NB4 (cell line): ENCODE measurements at regions not wholly inside any gene's neighbourhood (a gene's known extent, or its start where the extent isn't known, plus 50 kb on each side); places are given as distances from the start of the nearest gene placed in this dataset.

Experiments
- DNase-seq: peaks from one replicate; pipeline ENCODE4 v3.0.0; 2010; ENCODE audit warnings: low read depth
- H3K4me3 ChIP-seq: one replicate; pipeline ENCODE4 v1.5.1; 2011; ENCODE audit warnings: mild to moderate bottlenecking, low read depth, low read length, moderate library complexity
- MYC ChIP-seq: IDR thresholded peaks from 2 replicates; pipeline ENCODE4 v1.6.1; 2011; ENCODE audit warnings: low read depth, low read length
- POLR2A ChIP-seq: IDR thresholded peaks from 2 replicates; pipeline ENCODE4 v1.6.1; 2011; ENCODE audit warnings: mild to moderate bottlenecking; ENCODE audit not compliant: insufficient read length; ENCODE audit errors: extremely low read depth
- TF ChIP-seq, protein P1 (sequence below): IDR thresholded peaks from one replicate; pipeline ENCODE4 v1.5.1; 2012; ENCODE audit warnings: low read depth, low read length
- TF ChIP-seq, protein P2 (sequence below): IDR thresholded peaks from 2 replicates; pipeline ENCODE4 v1.6.1; 2011; ENCODE audit warnings: low read depth, low read length

DNA sequence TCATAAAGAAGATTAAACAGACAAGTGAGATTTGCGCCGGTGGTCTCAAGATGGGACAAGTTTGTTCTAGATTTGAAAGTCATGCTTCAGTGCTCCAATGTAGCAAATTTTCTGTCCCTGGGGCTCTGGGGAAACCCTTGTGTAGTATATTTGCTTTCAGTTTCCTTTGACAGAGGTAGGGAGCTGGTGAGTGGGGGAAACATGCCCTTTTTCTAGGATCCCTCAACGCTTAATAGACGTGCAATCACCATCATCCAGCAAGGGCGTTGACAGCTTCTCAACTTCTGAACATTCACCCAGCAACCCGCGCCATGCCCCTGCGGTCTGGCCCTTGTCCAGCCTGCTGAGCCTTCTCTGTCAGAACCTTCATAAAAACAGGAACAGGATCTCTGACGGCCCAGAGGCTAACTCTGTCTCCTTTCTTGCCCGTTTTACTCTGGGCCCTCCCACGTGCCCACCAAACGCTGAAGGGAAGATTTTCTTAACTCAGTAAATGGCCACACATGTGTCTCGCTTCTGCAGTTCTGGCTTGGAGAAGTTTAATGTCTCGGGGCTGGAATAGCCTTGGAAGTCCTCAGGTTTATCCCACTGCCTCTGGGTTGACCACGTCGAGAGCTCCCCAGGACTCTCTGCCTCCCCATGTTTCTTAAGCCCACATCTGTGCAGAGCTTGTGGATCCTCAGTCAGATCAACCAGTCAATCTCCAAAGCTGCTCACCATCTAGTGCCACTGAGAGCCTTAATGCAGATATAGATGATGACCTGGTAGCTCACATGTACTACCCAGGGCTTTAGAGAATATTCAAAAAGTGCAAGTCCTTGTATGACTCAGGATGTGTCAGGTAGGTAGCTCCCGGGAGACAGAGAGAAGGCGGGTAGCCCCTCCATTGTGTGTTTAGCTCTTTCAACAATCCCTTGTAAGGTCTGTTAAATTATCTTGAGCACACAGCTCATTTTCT is 58.1 kb upstream of the CCND2 start:
- TF ChIP-seq, protein P1, sequence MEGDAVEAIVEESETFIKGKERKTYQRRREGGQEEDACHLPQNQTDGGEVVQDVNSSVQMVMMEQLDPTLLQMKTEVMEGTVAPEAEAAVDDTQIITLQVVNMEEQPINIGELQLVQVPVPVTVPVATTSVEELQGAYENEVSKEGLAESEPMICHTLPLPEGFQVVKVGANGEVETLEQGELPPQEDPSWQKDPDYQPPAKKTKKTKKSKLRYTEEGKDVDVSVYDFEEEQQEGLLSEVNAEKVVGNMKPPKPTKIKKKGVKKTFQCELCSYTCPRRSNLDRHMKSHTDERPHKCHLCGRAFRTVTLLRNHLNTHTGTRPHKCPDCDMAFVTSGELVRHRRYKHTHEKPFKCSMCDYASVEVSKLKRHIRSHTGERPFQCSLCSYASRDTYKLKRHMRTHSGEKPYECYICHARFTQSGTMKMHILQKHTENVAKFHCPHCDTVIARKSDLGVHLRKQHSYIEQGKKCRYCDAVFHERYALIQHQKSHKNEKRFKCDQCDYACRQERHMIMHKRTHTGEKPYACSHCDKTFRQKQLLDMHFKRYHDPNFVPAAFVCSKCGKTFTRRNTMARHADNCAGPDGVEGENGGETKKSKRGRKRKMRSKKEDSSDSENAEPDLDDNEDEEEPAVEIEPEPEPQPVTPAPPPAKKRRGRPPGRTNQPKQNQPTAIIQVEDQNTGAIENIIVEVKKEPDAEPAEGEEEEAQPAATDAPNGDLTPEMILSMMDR: no peak
- TF ChIP-seq, protein P2, sequence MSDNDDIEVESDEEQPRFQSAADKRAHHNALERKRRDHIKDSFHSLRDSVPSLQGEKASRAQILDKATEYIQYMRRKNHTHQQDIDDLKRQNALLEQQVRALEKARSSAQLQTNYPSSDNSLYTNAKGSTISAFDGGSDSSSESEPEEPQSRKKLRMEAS: peak; percentile 76
- TF ChIP-seq MYC: no peak
- peak overlapping the region; percentile 42 for H3K4me3 ChIP-seq
- DNase-seq: peak; percentile 93

DNA sequence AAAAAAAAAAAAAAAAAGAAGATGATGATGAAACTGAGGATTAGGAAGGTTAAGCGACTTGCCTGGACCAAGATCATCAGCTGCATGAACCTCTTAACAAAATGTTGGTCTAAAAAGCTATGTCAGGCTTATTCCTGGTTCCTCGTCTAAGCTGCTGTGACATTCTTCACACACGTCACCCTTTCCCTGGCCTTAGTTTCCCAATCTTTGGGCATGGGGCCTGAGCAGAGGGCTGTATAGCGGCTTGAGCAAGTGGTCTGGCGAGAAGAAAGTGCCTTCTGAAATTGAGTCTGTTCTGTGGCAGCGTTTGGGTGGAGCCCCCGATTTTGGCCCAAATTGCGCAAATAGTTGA is 58.7 kb upstream of the CCND2 start:
- DNase-seq: no peak
- peak overlapping the region; percentile 42 for H3K4me3 ChIP-seq
- TF ChIP-seq POLR2A: no peak
- no peak for TF ChIP-seq MYC
- TF ChIP-seq, protein P1: no peak
- TF ChIP-seq, protein P2: no peak

DNA sequence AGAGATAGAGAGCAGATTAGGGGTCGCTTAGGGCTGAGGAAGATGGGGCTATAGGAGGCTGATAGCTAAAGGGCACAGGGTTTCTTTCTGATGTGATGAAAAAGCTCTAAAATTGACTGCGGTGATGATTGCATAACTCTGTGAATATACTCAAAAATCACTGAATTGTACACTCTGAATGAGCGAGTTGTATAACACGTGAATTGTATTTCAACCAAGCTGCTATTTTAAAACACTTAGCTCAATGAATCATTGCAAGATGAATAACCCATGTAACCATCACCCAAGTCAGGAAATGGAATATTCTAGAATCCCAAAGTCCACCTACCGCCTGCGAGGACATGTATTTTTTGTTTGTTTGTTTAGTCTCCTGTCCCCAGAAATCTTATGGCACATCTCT is 60.1 kb upstream of the CCND2 start:
- no peak for DNase-seq
- TF ChIP-seq POLR2A: no peak
- TF ChIP-seq, protein P2: no peak
- TF ChIP-seq, protein P1: no peak
- no peak for TF ChIP-seq MYC
- H3K4me3 ChIP-seq: no peak overlapping the region

DNA sequence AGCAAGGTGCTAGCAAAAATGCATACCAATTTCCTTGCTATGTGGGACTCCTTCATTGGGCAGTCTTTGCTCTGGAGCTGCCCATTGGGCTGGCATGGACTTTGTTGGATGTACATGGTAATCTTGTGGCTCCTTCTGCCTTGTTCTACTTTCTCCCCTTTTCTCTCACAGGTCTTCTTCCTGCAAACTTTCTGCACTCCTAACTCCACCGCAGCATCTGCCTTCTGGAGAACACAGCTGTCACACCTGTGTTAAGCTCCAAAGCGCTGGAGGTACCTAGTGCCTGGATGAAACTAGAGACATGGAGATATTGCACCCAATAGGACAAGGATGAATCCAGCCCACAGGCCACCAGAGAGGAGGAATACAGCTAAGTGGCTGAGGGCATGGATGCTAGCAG is 60.7 kb upstream of the CCND2 start:
- no peak for DNase-seq
- H3K4me3 ChIP-seq: no peak overlapping the region
- TF ChIP-seq POLR2A: no peak
- TF ChIP-seq, protein P2: no peak
- TF ChIP-seq, protein P1: no peak
- no peak for TF ChIP-seq MYC

DNA sequence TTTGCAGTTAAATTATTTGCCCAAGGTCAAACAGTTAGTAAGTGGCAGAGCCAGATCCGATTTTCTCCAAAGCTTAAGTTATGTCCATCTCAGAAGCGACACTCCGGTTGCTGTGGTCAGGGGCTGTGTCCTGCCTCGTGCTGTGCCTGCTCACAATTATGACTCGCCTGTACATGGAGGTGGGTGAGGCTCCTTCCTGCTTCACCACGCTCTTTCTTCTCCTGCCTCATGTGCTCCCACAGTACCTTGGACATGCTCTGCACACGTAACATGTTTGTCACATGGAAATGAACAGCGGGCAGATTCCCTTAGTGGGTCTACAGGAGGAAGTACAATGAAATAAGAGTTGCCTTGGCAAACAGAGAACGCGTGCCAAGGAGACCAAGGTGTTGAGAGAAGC is 62.2 kb upstream of the CCND2 start:
- no peak for DNase-seq
- H3K4me3 ChIP-seq: no peak overlapping the region
- no peak for TF ChIP-seq POLR2A
- TF ChIP-seq, protein P2: no peak
- TF ChIP-seq MYC: no peak
- TF ChIP-seq, protein P1: no peak
